ENCODE measurements at regions not wholly inside any gene's neighbourhood (a gene's known extent, or its start where the extent isn't known, plus 50 kb on each side); places are given as distances from the start of the nearest gene placed in this dataset.

DNA sequence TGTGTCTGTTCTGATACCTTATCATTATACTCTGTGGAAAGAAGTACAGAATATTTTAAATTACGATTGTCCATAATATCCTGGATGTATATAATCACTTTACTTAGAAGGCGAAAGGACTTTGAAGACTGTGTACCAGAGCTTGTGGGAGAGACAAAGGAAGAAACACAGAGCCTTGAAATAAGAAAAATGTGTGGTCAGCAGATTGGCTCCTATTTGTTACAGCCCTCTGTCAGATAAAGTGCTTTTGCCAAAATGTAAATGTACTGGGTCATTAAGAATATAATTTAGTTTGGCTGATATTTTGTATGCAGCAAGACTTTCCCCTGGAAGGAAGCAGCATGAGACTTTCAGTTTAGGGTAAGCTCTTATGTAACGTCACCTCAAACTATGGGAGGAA lies 443.1 kb downstream of the CCDC85A start:
- DNase-seq: no peak

DNA sequence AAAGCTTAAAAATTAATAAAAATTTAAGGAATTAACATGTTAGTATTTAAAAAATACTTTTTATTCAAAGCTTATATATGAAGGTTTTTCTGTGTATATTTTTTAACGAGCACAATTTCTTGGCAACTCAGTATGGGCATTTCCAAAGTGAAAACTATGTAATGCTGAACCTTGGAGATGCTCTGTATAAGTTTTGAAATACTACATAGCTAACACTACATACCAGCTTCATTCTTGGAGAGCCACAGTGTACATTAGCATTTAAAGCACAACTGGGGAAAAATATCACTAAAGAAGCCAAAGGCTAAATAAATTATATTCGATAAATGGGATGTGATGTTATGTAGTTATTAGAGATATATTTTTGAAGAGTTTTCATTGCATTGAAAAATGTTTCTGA lies 446.5 kb downstream of the CCDC85A start:
- no peak for DNase-seq

DNA sequence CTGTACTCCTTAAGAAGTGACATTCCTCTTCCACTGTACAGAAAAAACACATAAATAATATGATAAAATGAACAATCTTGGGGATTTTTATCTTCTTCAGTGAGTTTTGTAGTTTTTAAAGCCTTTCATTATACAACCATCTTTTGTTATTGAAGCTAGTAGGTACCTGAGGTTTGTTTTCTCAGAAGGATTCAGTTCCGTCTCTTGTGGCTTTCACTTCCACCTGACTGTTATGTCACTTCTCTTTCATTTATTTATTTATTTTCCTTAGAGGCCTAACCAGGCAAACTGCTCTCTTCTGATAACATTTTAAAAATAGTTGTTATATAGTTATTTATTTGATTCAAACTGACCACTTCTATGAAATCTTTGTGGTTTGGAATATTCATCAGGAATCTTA lies 464.2 kb downstream of the CCDC85A start:
- DNase-seq: no peak

DNA sequence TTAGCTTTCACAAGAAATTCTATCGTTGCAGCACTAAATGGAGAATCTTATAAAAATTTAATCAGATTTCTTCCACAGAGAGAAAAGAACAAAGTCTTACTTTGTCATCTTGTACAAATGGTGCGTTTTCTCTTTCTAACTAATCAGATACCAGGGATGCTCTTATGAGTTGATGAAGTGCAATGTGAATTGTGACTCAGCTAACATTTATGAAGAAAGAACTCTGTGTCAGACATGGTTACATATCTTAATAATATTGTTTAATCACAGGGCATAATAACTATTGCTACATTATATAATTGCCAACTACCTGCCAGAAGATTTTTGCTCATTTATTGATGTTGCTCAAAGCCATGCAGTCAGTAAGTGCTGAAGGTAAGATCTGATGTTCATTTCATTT lies 465.0 kb downstream of the CCDC85A start:
- DNase-seq: no peak

DNA sequence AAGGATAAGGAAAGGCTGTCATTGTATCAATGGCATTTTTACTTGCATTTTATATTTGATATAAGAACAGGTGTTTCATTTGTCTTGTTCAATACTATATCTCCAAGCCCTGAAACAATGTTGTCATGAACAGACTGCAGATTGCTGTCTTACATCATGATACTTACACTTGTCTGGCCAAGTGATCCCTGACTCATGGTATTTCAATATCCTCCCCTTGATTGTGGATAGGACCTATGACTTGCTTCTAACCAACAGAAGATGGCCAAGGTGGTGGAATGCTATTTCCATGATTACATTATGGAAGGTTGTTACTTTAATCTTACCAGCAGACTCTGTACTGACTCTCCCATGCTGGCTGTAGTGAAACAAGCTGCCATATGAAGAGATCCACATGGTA lies 471.1 kb downstream of the CCDC85A start:
- no peak for DNase-seq

DNA sequence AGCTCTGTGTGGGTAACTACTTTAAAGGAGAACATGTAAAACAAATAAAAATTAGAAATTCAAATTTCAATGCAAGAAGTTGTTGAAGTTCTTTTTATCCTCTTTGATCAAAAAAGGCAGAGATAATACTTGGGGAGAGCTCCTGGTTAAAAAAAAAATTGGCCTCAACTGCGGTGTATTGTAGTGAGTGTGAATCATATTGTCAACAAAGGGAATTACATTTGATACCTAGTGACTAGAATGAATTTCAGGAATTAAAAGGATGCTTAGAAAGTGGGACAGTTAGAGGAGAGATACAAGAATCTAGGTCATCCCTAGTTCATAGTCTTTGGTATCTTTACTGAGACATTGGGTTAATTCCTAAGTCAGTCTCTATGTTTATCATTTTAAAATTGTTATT lies 473.0 kb downstream of the CCDC85A start:
- no peak for DNase-seq

DNA sequence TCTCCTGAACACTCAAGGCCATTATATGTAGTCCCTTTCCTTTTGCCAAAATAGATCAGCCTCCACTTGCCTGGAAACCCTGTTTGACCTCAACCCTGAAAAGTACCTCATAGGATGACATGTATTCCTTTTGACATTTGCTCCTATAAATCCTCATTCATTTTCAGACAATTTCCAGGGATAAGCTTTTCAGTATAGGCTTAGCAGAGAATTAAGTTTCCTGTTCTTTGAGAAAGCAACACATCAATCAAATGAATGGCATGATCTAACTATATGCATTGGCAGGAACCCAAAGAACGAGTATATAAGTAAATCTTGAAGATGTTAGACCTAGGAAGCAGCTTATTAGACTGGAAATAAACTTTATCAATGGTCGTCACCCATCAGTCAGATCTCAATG lies 483.0 kb downstream of the CCDC85A start:
- no peak for DNase-seq

DNA sequence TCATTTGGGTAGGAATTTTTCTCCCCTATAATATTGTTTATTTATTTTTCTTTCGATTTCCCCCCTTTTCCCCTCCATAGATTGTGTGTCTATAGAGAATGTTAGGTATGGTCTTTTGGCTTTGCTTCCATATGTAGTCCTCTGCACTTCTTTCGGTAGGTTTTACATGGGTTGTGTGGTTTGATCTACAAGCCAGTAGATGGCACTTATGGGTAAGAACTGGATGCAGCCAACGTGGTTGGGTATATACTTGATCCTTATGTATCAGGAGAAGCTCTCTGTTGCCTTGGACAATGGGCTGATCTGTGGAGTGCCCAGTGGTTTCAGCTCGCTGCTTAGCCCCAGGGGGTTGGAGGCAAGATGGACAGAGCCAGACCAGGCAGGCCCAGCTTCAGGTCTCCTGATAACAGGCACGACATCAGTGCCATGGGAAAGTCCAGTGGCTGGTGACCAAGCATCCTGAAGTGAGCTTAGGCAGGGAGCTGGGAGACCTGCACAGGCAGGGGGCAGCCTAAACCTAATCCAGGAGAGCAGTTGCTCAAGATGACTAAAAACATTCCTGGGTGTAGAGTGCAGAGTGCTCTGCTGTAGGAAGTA lies 488.3 kb downstream of the CCDC85A start:
- no peak for DNase-seq

DNA sequence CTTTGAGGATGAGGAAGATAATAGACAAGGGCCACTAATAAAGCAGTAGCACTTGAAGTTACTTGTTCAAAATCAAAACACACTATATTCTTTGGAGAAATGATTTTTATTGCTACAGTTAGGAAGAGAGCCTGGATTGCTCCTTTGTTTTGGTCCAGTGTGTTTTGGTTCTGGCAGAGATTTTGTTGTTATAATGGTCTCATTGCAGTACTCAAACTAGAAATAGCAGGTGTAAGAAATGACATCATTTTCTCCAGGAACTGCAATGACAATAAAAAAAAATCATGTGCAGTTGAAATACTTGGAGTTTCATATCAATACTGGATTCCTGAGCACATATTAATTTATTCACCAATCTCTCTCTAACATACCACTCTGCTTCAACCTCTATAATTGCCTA lies 490.3 kb downstream of the CCDC85A start:
- no peak for DNase-seq

DNA sequence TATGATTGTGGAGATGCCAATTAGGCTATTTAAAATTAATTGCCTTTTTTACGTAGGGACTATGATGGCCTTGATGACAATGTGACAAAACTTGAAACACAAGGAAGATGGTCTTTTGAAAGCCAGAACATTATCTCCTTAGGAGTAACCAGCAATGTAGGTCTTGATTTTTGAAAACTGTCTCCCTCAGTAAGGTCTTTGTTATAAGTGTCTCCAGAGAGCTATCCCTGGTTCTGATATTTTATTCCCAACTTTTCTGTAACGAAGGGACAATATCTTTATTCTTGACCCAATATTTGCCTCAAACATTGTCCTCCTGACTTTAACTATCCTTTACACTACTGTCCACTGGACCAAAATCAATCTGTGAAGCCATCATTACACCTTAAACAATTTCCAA lies 493.2 kb downstream of the CCDC85A start:
- DNase-seq: no peak

DNA sequence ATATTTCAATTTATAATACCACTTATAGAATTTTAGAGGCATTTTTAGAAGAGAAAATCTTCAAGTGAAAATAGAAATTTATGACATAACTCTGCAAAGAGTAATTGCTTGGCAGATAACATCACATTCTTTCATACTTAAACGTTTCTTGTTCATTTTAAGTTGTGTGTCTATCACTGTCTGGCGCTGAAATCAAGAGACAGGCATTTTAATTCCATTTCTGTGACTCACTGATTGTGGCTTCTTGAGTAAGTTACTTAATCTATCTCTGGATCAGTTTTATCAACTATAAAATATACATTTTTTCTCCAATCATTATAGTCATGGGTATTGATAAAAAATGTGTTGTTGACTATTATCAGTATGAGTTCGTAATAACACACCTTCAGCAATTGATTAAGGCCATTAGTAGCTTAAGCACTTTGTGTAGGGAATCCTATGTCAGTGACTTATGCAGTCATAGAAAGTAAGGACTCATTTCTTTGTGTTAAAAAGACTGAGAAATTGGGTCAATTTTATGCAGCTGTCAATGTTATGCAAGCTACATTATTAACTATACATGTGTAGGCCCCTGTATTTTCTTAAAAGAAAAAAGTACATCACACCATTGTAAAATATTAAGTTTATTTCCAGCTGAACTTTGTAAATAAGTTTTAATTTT lies 497.3 kb downstream of the CCDC85A start:
- DNase-seq: no peak

DNA sequence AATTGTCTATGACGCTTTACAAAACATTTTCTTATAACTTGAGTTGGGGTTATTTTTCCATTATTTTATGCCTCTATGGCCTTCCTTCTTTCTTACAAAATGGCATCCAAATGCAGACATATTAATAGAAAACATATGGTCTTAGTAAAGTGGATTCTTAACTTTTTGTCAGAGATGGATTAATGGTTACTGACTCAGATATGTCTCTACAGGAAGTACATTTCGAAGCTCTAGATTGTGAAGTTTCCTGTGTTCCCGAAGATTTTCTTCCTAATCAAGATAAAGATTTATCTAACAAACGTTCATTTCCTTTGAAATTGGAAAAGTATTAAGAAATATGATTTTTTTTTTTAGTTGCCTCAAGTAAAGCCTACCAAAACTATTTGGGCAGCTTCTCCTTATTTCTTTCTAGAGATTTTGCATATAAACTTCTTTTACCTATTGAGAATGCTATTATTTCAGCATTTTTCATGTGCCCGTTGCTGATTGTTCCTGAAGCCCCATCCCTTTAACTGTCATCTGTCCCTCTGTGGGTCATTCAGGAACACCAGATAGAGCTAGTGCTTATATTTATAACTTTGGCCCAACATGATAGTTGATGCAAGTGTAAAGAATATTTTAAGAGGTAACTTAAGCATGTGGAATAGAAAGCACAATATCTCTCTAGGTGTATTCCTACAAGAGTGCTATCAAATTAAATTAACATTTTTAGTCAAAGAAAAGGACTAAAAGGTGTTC lies 498.0 kb downstream of the CCDC85A start:
- DNase-seq: no peak

DNA sequence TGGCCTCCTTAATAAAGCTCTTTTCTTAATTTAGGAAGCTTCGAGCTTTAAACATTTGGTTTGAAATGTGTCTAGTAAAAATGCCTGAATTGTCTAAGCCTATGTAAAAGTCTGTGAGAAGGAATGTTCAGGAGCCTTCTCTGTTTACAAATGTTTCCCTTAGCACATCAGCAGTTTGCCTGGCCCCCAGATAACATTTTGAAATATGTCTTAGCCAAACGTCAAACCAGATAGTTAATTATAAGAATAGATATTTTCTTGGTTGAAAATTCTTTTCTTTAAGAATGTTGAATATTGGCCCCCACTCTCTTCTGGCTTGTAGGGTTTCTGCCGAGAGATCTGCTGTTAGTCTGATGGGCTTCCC lies 498.6 kb downstream of the CCDC85A start:
- no peak for DNase-seq

DNA sequence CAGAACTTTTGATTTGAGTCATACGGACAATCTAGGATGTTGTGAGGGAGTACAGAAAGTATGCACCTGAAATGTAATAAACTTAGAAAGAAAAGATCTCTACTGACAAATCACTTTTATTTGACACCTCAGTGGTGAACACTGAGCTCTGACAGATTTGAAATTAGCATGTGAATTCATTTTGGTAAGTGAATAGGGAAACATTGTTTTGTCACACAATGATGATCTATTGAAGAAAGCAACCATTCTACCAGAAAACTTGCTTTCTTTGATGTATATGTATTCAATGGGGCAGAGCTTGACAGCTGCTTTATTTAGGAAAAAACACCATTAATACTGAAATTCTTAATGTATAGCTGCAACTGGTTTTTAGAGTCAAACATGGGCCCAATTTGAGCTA lies 500.5 kb downstream of the CCDC85A start:
- no peak for DNase-seq

DNA sequence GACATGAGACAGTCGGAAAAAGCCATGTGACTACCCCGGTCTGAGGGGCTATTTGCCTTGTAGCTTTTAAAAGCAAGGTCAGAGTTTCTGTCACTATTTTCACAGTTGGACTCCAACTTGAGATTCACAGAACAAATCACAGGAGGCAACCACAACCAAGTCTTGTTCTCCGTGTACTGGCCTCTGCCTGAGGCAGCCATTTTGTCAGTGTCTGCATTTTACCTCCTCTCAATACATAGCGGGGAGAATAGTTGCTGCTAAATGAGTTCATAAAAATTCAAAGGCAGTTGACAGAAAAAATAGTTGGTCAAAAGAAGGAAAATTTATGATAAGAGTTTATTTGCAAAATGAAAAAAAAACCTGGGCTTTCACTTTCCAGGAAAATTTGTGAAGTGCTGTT lies 501.4 kb downstream of the CCDC85A start:
- no peak for DNase-seq

DNA sequence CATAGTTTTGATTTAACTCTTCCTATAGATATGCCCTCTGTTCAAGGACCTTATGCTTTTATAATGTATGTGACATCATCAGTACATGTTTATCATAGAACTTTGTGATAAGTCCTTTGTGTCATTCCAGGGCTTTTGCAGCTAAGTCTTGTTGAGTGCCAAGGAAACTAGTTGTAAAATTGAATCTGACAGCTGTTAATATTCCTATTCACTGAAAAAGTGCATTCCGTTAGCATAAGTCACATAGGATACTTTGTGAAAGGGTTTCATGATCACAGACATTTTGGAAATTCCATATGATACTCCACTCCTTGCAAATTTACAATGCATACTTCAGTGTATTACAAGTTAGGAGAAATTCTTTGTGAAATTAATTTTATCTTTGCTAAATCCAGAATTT lies 503.4 kb downstream of the CCDC85A start:
- DNase-seq: no peak

DNA sequence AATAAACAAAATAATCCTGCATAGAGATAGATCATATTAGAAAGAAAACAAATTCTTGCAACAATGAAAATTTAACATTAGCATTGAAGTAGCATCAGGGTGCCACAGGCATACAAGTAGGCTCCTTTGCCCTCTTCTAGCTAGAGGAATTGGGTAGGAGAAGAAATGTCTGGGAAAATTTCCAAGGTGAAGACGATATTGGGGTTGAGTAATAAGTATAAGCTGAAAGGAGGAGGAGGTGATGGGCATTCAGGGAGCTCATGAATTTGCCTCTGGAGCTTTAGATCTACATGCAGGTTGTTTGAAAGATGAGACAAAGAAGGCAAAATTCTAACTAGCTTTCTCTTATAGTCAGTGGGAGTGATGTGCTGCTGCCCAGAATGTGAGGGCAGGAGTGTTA lies 504.9 kb downstream of the CCDC85A start:
- no peak for DNase-seq

DNA sequence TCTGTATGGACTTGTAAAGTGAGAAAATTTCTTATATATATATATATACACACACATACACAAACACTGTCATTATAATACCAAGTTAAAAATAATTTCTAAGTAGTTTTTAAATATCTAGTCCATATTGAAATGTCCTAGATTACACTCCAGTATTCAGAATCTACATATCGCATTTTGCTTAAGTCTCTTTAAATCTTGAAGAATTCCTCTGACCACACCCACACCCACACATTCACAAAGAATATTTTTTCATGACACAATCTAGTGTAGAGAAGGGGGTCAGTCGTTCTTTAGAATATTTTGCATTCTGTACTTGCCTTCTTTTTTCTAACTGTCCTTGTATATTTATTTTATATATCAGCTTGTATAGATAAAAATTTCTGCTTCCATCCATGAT lies 509.7 kb downstream of the CCDC85A start:
- DNase-seq: no peak

DNA sequence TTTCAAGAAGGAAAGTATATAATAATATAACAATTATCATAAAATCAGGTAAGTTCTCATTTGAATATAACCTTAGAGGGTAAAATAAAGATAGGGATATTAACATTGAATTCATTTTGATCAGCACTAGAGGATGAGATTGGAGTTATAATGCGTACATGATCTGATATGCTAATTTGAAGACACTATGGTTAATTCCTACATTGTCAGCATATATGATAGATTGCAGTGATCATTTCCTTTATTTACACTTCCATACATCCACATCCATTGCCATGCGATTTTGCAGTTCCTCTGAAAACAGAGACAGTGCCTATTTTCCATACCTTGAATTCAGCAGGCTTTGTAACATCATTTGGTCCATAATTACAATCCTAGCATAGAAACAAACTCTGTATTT lies 519.2 kb downstream of the CCDC85A start:
- DNase-seq: no peak

DNA sequence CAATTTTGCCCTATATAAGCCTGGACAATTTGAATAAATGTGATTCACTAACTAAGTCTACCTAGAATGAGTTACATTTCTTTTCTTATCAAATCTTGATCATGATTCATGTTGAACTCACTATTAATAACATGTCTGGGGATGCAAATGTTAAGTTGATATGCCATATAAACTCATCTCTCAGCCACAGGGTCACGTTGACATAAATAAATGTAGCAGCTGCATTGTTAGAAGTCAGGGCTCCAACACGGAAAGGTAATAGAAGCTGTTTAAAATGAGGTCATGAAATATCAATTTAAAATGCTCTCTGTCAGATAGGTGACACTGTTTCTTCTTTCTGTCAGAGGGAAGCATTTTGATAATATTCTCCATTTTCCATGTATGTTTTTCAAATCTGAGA lies 521.9 kb downstream of the CCDC85A start:
- no peak for DNase-seq

DNA sequence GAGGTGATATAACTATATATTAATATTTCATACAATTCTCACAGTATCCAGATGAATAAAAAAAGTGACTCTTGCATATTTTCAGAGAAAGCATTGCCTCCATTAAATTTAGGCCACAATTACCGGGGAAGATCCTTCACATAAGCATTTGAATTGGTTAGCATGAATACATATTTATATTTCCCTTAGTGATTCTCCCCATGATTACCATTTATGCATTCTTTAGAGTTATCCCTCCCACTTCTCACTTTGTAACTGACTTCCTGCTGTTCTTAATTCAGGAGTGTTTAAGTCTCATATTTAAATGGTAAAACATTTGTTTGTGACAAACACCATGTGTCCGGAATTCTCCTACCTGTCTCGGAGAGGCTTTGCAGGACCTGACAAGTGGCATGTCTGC lies 523.4 kb downstream of the CCDC85A start:
- no peak for DNase-seq

DNA sequence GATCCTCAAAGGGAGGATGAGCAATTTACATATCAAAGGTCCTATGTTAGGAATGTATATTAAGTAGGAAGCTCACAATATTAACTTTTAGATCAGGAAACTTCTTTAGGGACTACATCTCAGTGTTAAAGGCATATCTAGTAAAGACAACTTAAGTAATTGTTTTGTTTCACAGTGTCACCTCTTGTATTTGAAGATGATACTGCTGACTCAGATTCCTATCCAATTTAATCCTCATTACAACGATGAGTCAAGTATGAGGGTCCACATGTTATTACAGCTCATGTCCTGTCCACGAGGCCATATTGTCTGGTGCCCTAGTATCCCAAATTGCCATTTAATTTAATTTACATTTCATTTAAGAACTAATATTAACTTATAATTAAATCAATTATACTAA lies 523.9 kb downstream of the CCDC85A start:
- no peak for DNase-seq

DNA sequence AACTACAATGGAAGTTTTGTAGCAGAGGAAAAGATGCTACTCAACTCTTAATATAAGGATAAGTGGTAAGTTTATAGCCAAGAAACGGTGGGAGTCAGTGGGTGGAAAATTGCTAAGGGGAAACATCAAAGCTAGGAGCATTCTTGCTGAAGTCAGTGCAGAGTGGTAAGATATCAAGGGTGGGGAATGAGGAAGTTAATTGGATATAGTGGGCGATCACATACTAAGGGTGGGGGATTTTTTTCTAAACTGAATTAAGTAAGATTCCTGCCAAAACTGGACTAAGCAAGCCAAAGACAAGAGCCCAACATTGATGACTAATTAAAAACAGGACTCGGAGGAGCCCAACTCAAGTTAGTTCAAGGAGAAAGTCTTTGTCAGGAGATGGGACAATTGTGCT lies 525.4 kb downstream of the CCDC85A start:
- no peak for DNase-seq

DNA sequence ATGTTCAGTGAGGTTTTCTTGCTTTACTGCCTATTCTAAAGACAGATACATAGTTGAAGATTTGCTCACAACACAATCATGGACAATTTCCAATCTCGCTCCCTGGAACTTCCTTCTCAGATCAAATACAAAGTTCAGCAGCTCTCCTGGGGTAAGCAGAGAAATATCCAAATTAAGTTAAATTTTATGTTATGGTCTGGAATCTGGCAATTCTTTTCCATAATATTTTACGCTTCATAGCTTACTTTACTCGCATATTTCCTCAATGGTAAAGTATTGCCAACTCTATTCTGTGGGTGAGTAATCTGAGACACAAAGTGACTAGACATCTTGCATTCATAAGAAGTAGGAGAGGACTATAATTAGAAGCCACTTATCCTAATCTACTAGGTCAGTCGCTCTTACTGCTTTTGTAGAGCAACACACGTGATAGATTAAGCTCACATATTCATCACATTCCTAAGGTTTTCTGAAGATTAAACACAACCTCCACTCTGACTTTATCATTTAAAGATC lies 529.4 kb downstream of the CCDC85A start:
- DNase-seq: no peak

DNA sequence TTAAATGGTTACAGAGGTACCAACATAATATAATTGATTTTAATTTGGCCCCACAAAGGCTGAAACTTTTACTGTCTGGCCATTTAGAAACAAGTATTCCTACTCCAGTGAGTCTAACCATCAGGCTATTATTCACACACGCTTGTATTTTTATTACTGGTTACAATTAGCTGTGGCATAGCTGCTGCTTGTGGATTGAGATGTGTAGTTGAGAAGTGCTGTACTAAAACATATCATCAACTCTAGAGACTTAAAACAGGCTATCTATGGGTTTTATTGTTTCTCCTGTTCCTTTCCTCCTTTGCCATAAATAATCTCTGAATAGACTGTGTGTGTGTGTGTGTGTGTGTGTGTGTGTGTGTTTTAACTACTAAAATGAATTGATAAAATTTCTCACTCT lies 530.2 kb downstream of the CCDC85A start:
- DNase-seq: no peak
